K562 (cell line): ENCODE measurements at regions not wholly inside any gene's neighbourhood (a gene's known extent, or its start where the extent isn't known, plus 50 kb on each side); places are given as distances from the start of the nearest gene placed in this dataset.

Experiments used
- ATAC-seq: fragments of 200-7000 bp; cut with Tn5 transposase; 3 replicates; pipeline ENCODE4 v1.9.1; 2020; ENCODE audit warnings: moderate library complexity
- BruUV-seq: library from RNA; stranded (reverse); fragments of 400-500 nt; replicated peaks from 2 replicates; lab custom pipeline; 2021; lab: Mats Ljungman, UMichigan
- CTCF ChIA-PET: fragments of 300-600 bp; formaldehyde crosslinking; extraction: SDS; loops from one replicate; lab custom pipeline; 2021; ENCODE audit warnings: low intra/inter-chr PET ratio; lab: Yijun Ruan, JAX
- POLR2A ChIA-PET: fragments of 300-600, 350-650 bp; sonication (Branson Sonifier 250); formaldehyde crosslinking; extraction: SDS; loops from one replicate; lab custom pipeline; 2021; ENCODE audit warnings: antibody characterized with exemption, inconsistent platforms; lab: Yijun Ruan, JAX
- DNase-seq, 4 experiments: peaks; one replicate each; pipeline versions ENCODE4 v3.0.0 to v3.0.0-alpha.2; 2011 to 2018; ENCODE audit warnings: low spot score in 3 of 4, mixed read lengths in 3 of 4; ENCODE audit errors: extremely low read depth in 1 of 4
- FAIRE-seq: peaks from 2 replicates; lab custom pipeline; 2011; peaks lifted over from hg19 to GRCh38; lab: Jason Lieb, UNC
- H2AFZ ChIP-seq: 2 replicates; pipeline ENCODE4 v1.6.0; 2011; ENCODE audit warnings: low read depth, low read length, control low read depth, inconsistent platforms
- H3K27ac ChIP-seq: fragments of 200-600 bp; 3 replicates; pipeline ENCODE4 v1.8.0; 2011; ENCODE audit warnings: low read depth, mild to moderate bottlenecking, control low read depth, inconsistent platforms, low read length, moderate library complexity, mixed read lengths; ENCODE audit errors: extremely low read depth
- H3K27me3 ChIP-seq, 2 experiments: fragments of 300-600 bp in 1 of 2; 2 replicates in 1 of 2; 3 replicates in 1 of 2; pipeline versions ENCODE4 v1.6.0 to v1.8.0; 2011; ENCODE audit warnings: inconsistent platforms in 2 of 2, low read length in 2 of 2, mild to moderate bottlenecking in 1 of 2, mixed read lengths in 1 of 2, moderate library complexity in 1 of 2; ENCODE audit not compliant: control insufficient read depth in 2 of 2, insufficient read depth in 2 of 2
- H3K36me3 ChIP-seq: fragments of 300-600 bp; 3 replicates; pipeline ENCODE4 v1.8.0; 2011; ENCODE audit warnings: mild to moderate bottlenecking, low read length, inconsistent platforms; ENCODE audit not compliant: control insufficient read depth, insufficient read depth
- H3K4me1 ChIP-seq, 2 experiments: fragments of 200-600 bp in 1 of 2; replicated peaks in 1 of 2; 2 replicates in 1 of 2; 3 replicates in 1 of 2; pipeline versions ENCODE4 v1.5.1 to v1.8.0; 2011; ENCODE audit warnings: inconsistent platforms in 2 of 2, low read length in 2 of 2, mild to moderate bottlenecking in 1 of 2, mixed read lengths in 1 of 2, moderate library complexity in 1 of 2; ENCODE audit not compliant: control insufficient read depth in 2 of 2, insufficient read depth in 2 of 2
- H3K4me2 ChIP-seq: 2 replicates; pipeline ENCODE4 v1.6.1; 2011; ENCODE audit warnings: low read length, control low read depth, inconsistent platforms, mixed read lengths; ENCODE audit not compliant: insufficient read depth
- H3K4me3 ChIP-seq: fragments of 200-600 bp; sonication (generic), shearing (Covaris generic); 2 replicates; pipeline ENCODE4 v1.5.1; 2016; ENCODE audit warnings: control low read depth, inconsistent platforms
- H3K79me2 ChIP-seq: fragments of 200-600 bp; 3 replicates; pipeline ENCODE4 v1.8.0; 2011; ENCODE audit warnings: low read length, inconsistent platforms; ENCODE audit not compliant: control insufficient read depth, insufficient read depth
- H3K9ac ChIP-seq, 2 experiments: 2 replicates each; pipeline versions ENCODE4 v1.6.0 to v1.6.1; 2011; ENCODE audit warnings: low read depth in 2 of 2, low read length in 2 of 2, control low read depth in 1 of 2, inconsistent platforms in 1 of 2, mild to moderate bottlenecking in 1 of 2, mixed read lengths in 1 of 2; ENCODE audit not compliant: insufficient read depth in 1 of 2
- H3K9me1 ChIP-seq: one replicate; pipeline ENCODE4 v1.6.0; 2011; ENCODE audit warnings: inconsistent platforms, mild to moderate bottlenecking, low read length, moderate library complexity; ENCODE audit not compliant: control insufficient read depth, insufficient read depth
- H3K9me3 ChIP-seq: replicated peaks from 2 replicates; pipeline ENCODE4 v1.5.1; 2011; ENCODE audit warnings: low read depth, low read length, inconsistent platforms; ENCODE audit not compliant: control insufficient read depth, insufficient read depth
- H4K20me1 ChIP-seq: replicated peaks from 2 replicates; pipeline ENCODE4 v1.6.1; 2011; ENCODE audit warnings: low read length, inconsistent platforms, mixed read lengths; ENCODE audit not compliant: control insufficient read depth, insufficient read depth
- CEBPG ChIP-seq, 3 experiments: fragments of 200-800 bp in 1 of 3; sonication (Bioruptor generic) in 1 of 3; sonication (generic) in 1 of 3; formaldehyde crosslinking in 1 of 3; IDR thresholded peaks in 2 of 3; conservative IDR thresholded peaks in 1 of 3; 2 replicates each; pipeline versions ENCODE4 v1.6.1 to v1.8.0; 2016 to 2022; ENCODE audit warnings: missing compliant biosample characterization in 2 of 3, missing genetic modification characterization in 2 of 3, mild to moderate bottlenecking in 1 of 3, missing genetic modification reagents in 1 of 3
- CREM ChIP-seq: IDR thresholded peaks from 2 replicates; pipeline ENCODE4 v1.6.1; 2014; ENCODE audit warnings: antibody characterized with exemption, low read depth
- CXXC5 ChIP-seq: fragments of 250-450 bp; sonication (Bioruptor Pico); IDR thresholded peaks from 2 replicates; pipeline ENCODE4 v1.8.0; 2022; ENCODE audit warnings: inconsistent platforms, mild to moderate bottlenecking, moderate library complexity
- FOS ChIP-seq: IDR thresholded peaks from 3 replicates; pipeline ENCODE4 v1.6.1; 2011; ENCODE audit not compliant: insufficient read length; ENCODE audit errors: extremely low read depth
- FOXA1 ChIP-seq: fragments of 450-650 bp; IDR thresholded peaks from 2 replicates; pipeline ENCODE4 v1.6.1; 2016; ENCODE audit warnings: mild to moderate bottlenecking, borderline replicate concordance
- FOXK1 ChIP-seq: sonication (generic); formaldehyde crosslinking; IDR thresholded peaks from 2 replicates; pipeline ENCODE4 v1.8.0; 2022; ENCODE audit warnings: missing genetic modification reagents, mild to moderate bottlenecking, borderline replicate concordance
- JUND ChIP-seq, 2 experiments: IDR thresholded peaks; 2 replicates in 1 of 2; 3 replicates in 1 of 2; pipeline ENCODE4 v1.6.1; 2011; ENCODE audit warnings: borderline replicate concordance in 2 of 2, low read depth in 2 of 2, low read length in 2 of 2, improper control_type of control experiment in 1 of 2, missing biosample characterization in 1 of 2, missing genetic modification characterization in 1 of 2, missing genetic modification reagents in 1 of 2
- L3MBTL2 ChIP-seq: fragments of 450-650 bp; IDR thresholded peaks from 2 replicates; pipeline ENCODE4 v1.6.1; 2016; ENCODE audit warnings: mild to moderate bottlenecking, moderate library complexity
- TEAD1 ChIP-seq, 2 experiments: fragments of 450-650 bp in 1 of 2; sonication (generic) in 1 of 2; formaldehyde crosslinking; IDR thresholded peaks; 2 replicates each; pipeline versions ENCODE4 v1.4.0 to v1.8.0; 2020 to 2022; ENCODE audit warnings: mild to moderate bottlenecking in 2 of 2, missing genetic modification reagents in 1 of 2
- ZEB2 ChIP-seq: fragments of 450-650 bp; IDR thresholded peaks from 2 replicates; pipeline ENCODE4 v1.6.1; 2016
- ZNF175 ChIP-seq: fragments of 200-800 bp; sonication (Bioruptor generic); IDR thresholded peaks from 2 replicates; pipeline ENCODE4 v1.6.1; 2016; ENCODE audit warnings: low read depth, mild to moderate bottlenecking, missing genetic modification characterization, missing compliant biosample characterization
- ZNF518B ChIP-seq: fragments of 250-450 bp; sonication (Bioruptor Pico); IDR thresholded peaks from 2 replicates; pipeline ENCODE4 v1.5.0; 2021; ENCODE audit warnings: mild to moderate bottlenecking, moderate library complexity
- ZNF583 ChIP-seq: fragments of 250-450 bp; sonication (Bioruptor Pico); IDR thresholded peaks from 2 replicates; pipeline ENCODE4 v1.4.0; 2020
- WGBS: fragments of 100-300 bp; shearing (Covaris generic); methylation state at CpG from one replicate; pipeline ENCODE4 v1.1.6; 2016; ENCODE audit warnings: low coverage, mixed read lengths; ENCODE audit not compliant: insufficient coverage; ENCODE audit errors: missing lambda C conversion rate; 5-methylcytosine and 5-hydroxymethylcytosine counted together
- in situ Hi-C: fragments of 300-500 bp; cut with MboI; formaldehyde crosslinking; loops from 4 replicates; pipeline ENCODE4 v1.15.0; 2018; ENCODE audit warnings: inconsistent platforms, mixed read lengths
- intact Hi-C: fragments of 100-400 bp; cut with micrococcal nuclease; formaldehyde crosslinking; loops from 2 replicates; pipeline ENCODE4 v1.14.2; 2022
- TF ChIP-seq, protein P1 (sequence below): fragments of 450-650 bp; formaldehyde crosslinking; IDR thresholded peaks from 2 replicates; pipeline ENCODE4 v1.4.0; 2020; ENCODE audit warnings: mild to moderate bottlenecking, moderate library complexity

GRCh38 chr12:89019439-89020120 lies 332.7 kb downstream of the DUSP6 start:
- intact Hi-C loops = loop anchor here (1.0 to 2.0 kb wide), 3 partner anchors 31 to 510 kb away; no protein-coding TSS in a partner anchor
- Histone ChIP-seq H3K27me3 (no peaks in the 10 kb centered on the region), H3K36me3 (no peaks in the 10 kb centered on the region), H3K79me2 (no peaks in the 10 kb centered on the region), H3K4me2 (peak overlapping the region; percentile 55), H2AFZ (0 out of 2 replicates have a peak overlapping the region, but pooled peaks have one; percentile 28), H3K27ac (no peak overlapping the region), H4K20me1 (no peaks in the 10 kb centered on the region), H3K9me1 (no peaks in the 10 kb centered on the region), H3K9ac (no peak overlapping the region), H3K4me1 (no peaks in the 10 kb centered on the region), H3K4me3 (no peak overlapping the region), H3K9me3 (no peaks in the 10 kb centered on the region)
- in situ Hi-C loops = loop anchor here (5.0 to 25.0 kb wide), 3 partner anchors 438 to 1943 kb away; partner anchors contain the start of genes CCER1, GALNT4 and POC1B
- no TSS peak for BruUV-seq
- ATAC-seq (peak; percentile 97), DNase-seq (peak; percentile 26 to 76 (median 36)), FAIRE-seq (peak; percentile 83)
- POLR2A ChIA-PET = interaction anchor here (0.7 kb wide), 1 partner anchor 1047 kb away, joined by 3 read pairs; no protein-coding TSS in a partner anchor
- 4% methylated on average over 14 of the region's 14 CpGs for WGBS
- CTCF ChIA-PET = interaction anchor here (0.5 to 5.1 kb wide), 3 partner anchors 441 to 1180 kb away, joined by 3 to 48 read pairs (median 3); no protein-coding TSS in a partner anchor
- TF ChIP-seq FOXK1 (peak; percentile 69; the same call in 1 of the 2 replicates), ZEB2 (no peak), CEBPG (CRISPR knock-in tag; IDR thresholded peaks at IDR 0.05) (peak; percentile 31; the same call in 1 of the 2 replicates), CEBPG (tag; conservative IDR thresholded peaks at IDR 0.05 in 1 of 2, IDR thresholded peaks at IDR 0.05 in 1 of 2) (0 out of 4 replicates have a peak, but pooled peaks of 1 of the 2 experiments have one; percentile 30), TEAD1 (CRISPR knock-in tag; IDR thresholded peaks at IDR 0.05) (peak in 1 of 2 experiments; percentile 52; a peak in 1 of 4 replicates), ZNF583 (CRISPR knock-in tag) (no peak), ZNF175 (CRISPR knock-in tag) (no peak), L3MBTL2 (no peak), FOS (no peak), CXXC5 (CRISPR knock-in tag) (peak; percentile 46; the same call in 1 of the 2 replicates), ZNF518B (no peak), FOXA1 (no peak), JUND (IDR thresholded peaks at IDR 0.05; ENCODE audit: borderline replicate concordance, low read depth, low read length) (0 out of 2 replicates have a peak, but pooled peaks have one; percentile 10), JUND (tag; IDR thresholded peaks at IDR 0.05; ENCODE audit: borderline replicate concordance, low read depth, low read length) (no peak), CREM (peak; percentile 35; the same call in 1 of the 2 replicates)
- TF ChIP-seq, protein P1, sequence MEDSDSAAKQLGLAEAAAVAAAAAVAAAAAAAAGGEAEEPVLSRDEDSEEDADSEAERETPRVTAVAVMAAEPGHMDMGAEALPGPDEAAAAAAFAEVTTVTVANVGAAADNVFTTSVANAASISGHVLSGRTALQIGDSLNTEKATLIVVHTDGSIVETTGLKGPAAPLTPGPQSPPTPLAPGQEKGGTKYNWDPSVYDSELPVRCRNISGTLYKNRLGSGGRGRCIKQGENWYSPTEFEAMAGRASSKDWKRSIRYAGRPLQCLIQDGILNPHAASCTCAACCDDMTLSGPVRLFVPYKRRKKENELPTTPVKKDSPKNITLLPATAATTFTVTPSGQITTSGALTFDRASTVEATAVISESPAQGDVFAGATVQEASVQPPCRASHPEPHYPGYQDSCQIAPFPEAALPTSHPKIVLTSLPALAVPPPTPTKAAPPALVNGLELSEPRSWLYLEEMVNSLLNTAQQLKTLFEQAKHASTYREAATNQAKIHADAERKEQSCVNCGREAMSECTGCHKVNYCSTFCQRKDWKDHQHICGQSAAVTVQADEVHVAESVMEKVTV (CRISPR knock-in tag) = peak; percentile 91
